Spleen (tissue), 7 donors: ENCODE measurements at regions not wholly inside any gene's neighbourhood (a gene's known extent, or its start where the extent isn't known, plus 50 kb on each side); places are given as distances from the start of the nearest gene placed in this dataset.

Experiments
- POLR2A ChIP-seq, 3 donors: fragments of 450-650 bp; IDR thresholded peaks; one replicate each; pipeline ENCODE4 v1.5.1; 2017; ENCODE audit warnings: antibody characterized with exemption in 3 of 3, mild to moderate bottlenecking in 1 of 3
- POLR2AphosphoS5 ChIP-seq, 3 donors: sonication (generic); formaldehyde crosslinking; IDR thresholded peaks; one replicate each; pipeline ENCODE4 v1.5.1; 2017; ENCODE audit warnings: antibody characterized with exemption in 3 of 3
- TF ChIP-seq, protein P1 (sequence below), 11 experiments: fragments of 200-600 bp in 7 of 11; fragments of 450-650 bp in 4 of 11; sonication (generic) in 4 of 11; IDR thresholded peaks in 8 of 11; conservative IDR thresholded peaks in 3 of 11; 1 replicate in 7 of 11; 2 replicates in 4 of 11; pipeline versions ENCODE4 v1.4.0 to v1.8.0; 2016 to 2021; ENCODE audit warnings: antibody characterized with exemption in 11 of 11, inconsistent platforms in 4 of 11, mild to moderate bottlenecking in 1 of 11
- donor health status: DM: no; HTN: no; CAD: no; lungs with moderate emphysema.
- donor health status: DM: no; HTN: no; CAD: no.
- donor health status: DM: no; HTN: no; CAD: no.

DNA sequence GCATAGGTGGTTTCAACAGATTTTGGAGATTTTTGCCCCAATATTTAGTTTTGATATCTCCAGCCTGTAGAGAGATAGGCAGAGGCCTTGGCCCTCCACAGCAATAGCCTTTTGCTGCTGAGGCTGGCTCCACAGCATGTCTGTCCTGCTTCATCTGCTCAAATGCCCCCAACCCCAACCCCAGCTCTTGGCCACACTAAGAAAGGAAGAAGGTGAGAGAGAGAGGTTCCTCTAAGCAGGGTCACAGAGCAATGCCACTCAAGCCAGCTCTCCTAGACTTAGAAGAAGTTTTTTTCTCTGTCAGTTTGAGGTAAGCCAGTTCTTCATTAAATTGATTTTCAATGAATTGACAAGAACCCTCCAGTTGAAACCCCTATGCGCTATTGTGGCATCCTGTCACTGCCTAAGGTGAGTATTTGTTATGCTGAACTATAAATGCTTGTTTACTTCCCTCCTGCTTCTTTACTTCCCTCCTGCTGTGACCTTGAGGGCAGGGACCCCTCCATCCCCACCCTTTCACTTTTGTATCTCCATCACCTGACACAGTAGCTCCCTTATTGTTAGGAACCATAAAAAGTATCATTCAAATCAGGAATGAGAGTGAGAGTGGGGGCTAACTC is 366.2 kb upstream of the CNR1 start:
- TF ChIP-seq, protein P1, sequence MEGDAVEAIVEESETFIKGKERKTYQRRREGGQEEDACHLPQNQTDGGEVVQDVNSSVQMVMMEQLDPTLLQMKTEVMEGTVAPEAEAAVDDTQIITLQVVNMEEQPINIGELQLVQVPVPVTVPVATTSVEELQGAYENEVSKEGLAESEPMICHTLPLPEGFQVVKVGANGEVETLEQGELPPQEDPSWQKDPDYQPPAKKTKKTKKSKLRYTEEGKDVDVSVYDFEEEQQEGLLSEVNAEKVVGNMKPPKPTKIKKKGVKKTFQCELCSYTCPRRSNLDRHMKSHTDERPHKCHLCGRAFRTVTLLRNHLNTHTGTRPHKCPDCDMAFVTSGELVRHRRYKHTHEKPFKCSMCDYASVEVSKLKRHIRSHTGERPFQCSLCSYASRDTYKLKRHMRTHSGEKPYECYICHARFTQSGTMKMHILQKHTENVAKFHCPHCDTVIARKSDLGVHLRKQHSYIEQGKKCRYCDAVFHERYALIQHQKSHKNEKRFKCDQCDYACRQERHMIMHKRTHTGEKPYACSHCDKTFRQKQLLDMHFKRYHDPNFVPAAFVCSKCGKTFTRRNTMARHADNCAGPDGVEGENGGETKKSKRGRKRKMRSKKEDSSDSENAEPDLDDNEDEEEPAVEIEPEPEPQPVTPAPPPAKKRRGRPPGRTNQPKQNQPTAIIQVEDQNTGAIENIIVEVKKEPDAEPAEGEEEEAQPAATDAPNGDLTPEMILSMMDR (IDR thresholded peaks at IDR 0.05 in 8 of 11, conservative IDR thresholded peaks at IDR 0.05 in 3 of 11) = no peak
- no peak for TF ChIP-seq POLR2A (IDR thresholded peaks at IDR 0.05)
- TF ChIP-seq POLR2AphosphoS5 (IDR thresholded peaks at IDR 0.05) = no peak
